PFSK-1 (cell line): ENCODE measurements at regions not wholly inside any gene's neighbourhood (a gene's known extent, or its start where the extent isn't known, plus 50 kb on each side); places are given as distances from the start of the nearest gene placed in this dataset.

Experiments
- FOXP2 ChIP-seq: optimal IDR thresholded peaks from 2 replicates; pipeline ENCODE3; 2011; ENCODE audit warnings: borderline replicate concordance, control low read depth, inconsistent platforms; ENCODE audit not compliant: insufficient read depth; ENCODE audit errors: extremely low read length, extremely low read depth
- POLR2AphosphoS5 ChIP-seq: IDR thresholded peaks from 2 replicates; pipeline ENCODE4 v1.6.1; 2012; ENCODE audit warnings: low read depth, mild to moderate bottlenecking, control low read depth, low read length, moderate library complexity
- REST ChIP-seq, 2 experiments: IDR thresholded peaks; 2 replicates each; pipeline versions ENCODE4 v1.6.1 to v1.8.0; 2011 to 2012; ENCODE audit warnings: low read depth in 2 of 2, low read length in 2 of 2, control low read depth in 1 of 2, inconsistent platforms in 1 of 2, mild to moderate bottlenecking in 1 of 2, moderate library complexity in 1 of 2; ENCODE audit not compliant: insufficient read depth in 1 of 2
- SIN3A ChIP-seq: IDR thresholded peaks from 2 replicates; pipeline ENCODE4 v1.6.1; 2012; ENCODE audit warnings: mild to moderate bottlenecking, low read length, moderate library complexity, borderline replicate concordance; ENCODE audit not compliant: insufficient read depth
- TAF1 ChIP-seq: IDR thresholded peaks from 2 replicates; pipeline ENCODE4 v1.6.1; 2012; ENCODE audit warnings: low read length, control low read depth, borderline replicate concordance; ENCODE audit not compliant: insufficient read depth

- TF ChIP-seq TAF1 (no peak), REST (IDR thresholded peaks at IDR 0.05; ENCODE audit: insufficient read depth in 1 of 2, low read depth in 2 of 2, low read length in 2 of 2) (no peak), POLR2AphosphoS5 (no peak), SIN3A (no peak), FOXP2 (no peak)
Measured at GRCh38 chr9:115378758-115379157, 260.8 kb upstream of the TNC start.
